H1 (cell line): ENCODE measurements at regions not wholly inside any gene's neighbourhood (a gene's known extent, or its start where the extent isn't known, plus 50 kb on each side); places are given as distances from the start of the nearest gene placed in this dataset.
"Not testable (repeated sequence)": the region's sequence is repeated elsewhere in the genome, so short reads cannot be mapped to it uniquely, and the experiment has no call there.

Experiments
- CTCF ChIA-PET: fragments of 300-600 bp; sonication (Branson Sonifier 250); formaldehyde crosslinking; loops from one replicate; lab custom pipeline; 2021; ENCODE audit not compliant: partially characterized antibody; lab: Charles Lee
- POLR2A ChIA-PET: fragments of 300-600 bp; sonication (Branson Sonifier 250); formaldehyde crosslinking; loops from one replicate; lab custom pipeline; 2021; ENCODE audit warnings: inconsistent platforms; ENCODE audit not compliant: partially characterized antibody; lab: Charles Lee
- DNase-seq, 2 experiments: peaks; one replicate each; pipeline versions ENCODE4 v3.0.0 to v3.0.0-alpha.2; 2010 to 2022; ENCODE audit warnings: low spot score in 2 of 2, low read depth in 1 of 2, mixed read lengths in 1 of 2
- FAIRE-seq: peaks from 2 replicates; lab custom pipeline; 2011; peaks lifted over from hg19 to GRCh38; lab: Jason Lieb, UNC
- H2AFZ ChIP-seq: 2 replicates; pipeline ENCODE4 v1.8.1; 2012; ENCODE audit warnings: low read length, inconsistent platforms
- H2AK5ac ChIP-seq: 2 replicates; pipeline ENCODE4 v1.6.1; 2013; ENCODE audit warnings: low read depth, low read length
- H2BK120ac ChIP-seq: replicated peaks from 2 replicates; pipeline ENCODE3; 2013; ENCODE audit warnings: low read depth, low read length, inconsistent platforms
- H2BK12ac ChIP-seq: 2 replicates; pipeline ENCODE4 v1.6.1; 2013; ENCODE audit warnings: low read depth, low read length
- H2BK15ac ChIP-seq: 2 replicates; pipeline ENCODE4 v1.6.1; 2013; ENCODE audit warnings: low read length
- H2BK20ac ChIP-seq: 2 replicates; pipeline ENCODE4 v1.6.1; 2013; ENCODE audit warnings: low read length
- H2BK5ac ChIP-seq: 2 replicates; pipeline ENCODE4 v1.6.1; 2013; ENCODE audit warnings: low read depth, low read length
- H3K14ac ChIP-seq: 2 replicates; pipeline ENCODE4 v1.6.1; 2013; ENCODE audit warnings: inconsistent platforms; ENCODE audit not compliant: insufficient read length
- H3K18ac ChIP-seq: 2 replicates; pipeline ENCODE4 v1.6.1; 2013; ENCODE audit warnings: low read length; ENCODE audit errors: extremely low read depth
- H3K23ac ChIP-seq: 2 replicates; pipeline ENCODE4 v1.6.1; 2013; ENCODE audit warnings: inconsistent platforms; ENCODE audit not compliant: insufficient read length
- H3K23me2 ChIP-seq: 2 replicates; pipeline ENCODE4 v1.6.1; 2013; ENCODE audit warnings: low read depth, low read length
- H3K27ac ChIP-seq: 2 replicates; pipeline ENCODE4 v1.6.1; 2011; ENCODE audit warnings: low read depth, low read length, inconsistent platforms
- H3K27me3 ChIP-seq, 4 experiments: replicated peaks in 1 of 4; 1 replicate in 1 of 4; 2 replicates in 3 of 4; pipeline versions ENCODE4 v1.6.1 to v1.8.1; 2011 to 2013; ENCODE audit warnings: low read length in 3 of 4, mild to moderate bottlenecking in 3 of 4, inconsistent platforms in 2 of 4, mixed read lengths in 2 of 4, moderate library complexity in 1 of 4; ENCODE audit not compliant: control insufficient read depth in 3 of 4, insufficient read depth in 3 of 4; ENCODE audit errors: extremely low read depth in 1 of 4
- H3K36me3 ChIP-seq, 4 experiments: 2 replicates each; pipeline versions ENCODE4 v1.6.1 to v1.8.1; 2011 to 2013; ENCODE audit warnings: mild to moderate bottlenecking in 4 of 4, low read length in 3 of 4, moderate library complexity in 2 of 4, control low read depth in 1 of 4, inconsistent platforms in 1 of 4; ENCODE audit not compliant: insufficient read depth in 4 of 4, control insufficient read depth in 2 of 4
- H3K4ac ChIP-seq: replicated peaks from 2 replicates; pipeline ENCODE3; 2013; ENCODE audit warnings: low read length, low read depth, mixed read lengths, inconsistent platforms; ENCODE audit not compliant: insufficient read length
- H3K4me1 ChIP-seq, 4 experiments: replicated peaks in 1 of 4; 1 replicate in 1 of 4; 2 replicates in 3 of 4; pipeline versions ENCODE4 v1.6.1 to v1.8.1; 2011 to 2013; ENCODE audit warnings: low read length in 3 of 4, inconsistent platforms in 2 of 4, mixed read lengths in 1 of 4; ENCODE audit not compliant: insufficient read depth in 4 of 4, control insufficient read depth in 3 of 4
- H3K4me2 ChIP-seq, 2 experiments: 2 replicates each; pipeline versions ENCODE4 v1.6.1 to v1.8.1; 2011 to 2013; ENCODE audit warnings: low read depth in 2 of 2, low read length in 2 of 2, control low read depth in 1 of 2, inconsistent platforms in 1 of 2, mild to moderate bottlenecking in 1 of 2; ENCODE audit not compliant: insufficient read depth in 1 of 2
- H3K4me3 ChIP-seq, 4 experiments: fragments of 200-600, 300-600 bp in 1 of 4; sonication (generic), shearing (Covaris generic), sonication (Bioruptor Twin) in 1 of 4; 2 replicates each; pipeline versions ENCODE4 v1.5.1 to v1.8.1; 2011 to 2016; ENCODE audit warnings: low read length in 4 of 4, low read depth in 3 of 4, control low read depth in 2 of 4, inconsistent platforms in 2 of 4, mild to moderate bottlenecking in 2 of 4, mixed read lengths in 1 of 4, moderate library complexity in 1 of 4; ENCODE audit not compliant: insufficient read depth in 2 of 4; ENCODE audit errors: extremely low read depth in 1 of 4
- H3K56ac ChIP-seq: replicated peaks from 2 replicates; pipeline ENCODE3; 2013; ENCODE audit warnings: low read depth, mild to moderate bottlenecking, mixed read lengths, low read length, inconsistent platforms; ENCODE audit not compliant: insufficient read length
- H3K79me1 ChIP-seq: 2 replicates; pipeline ENCODE4 v1.6.1; 2013; ENCODE audit warnings: low read depth, low read length, control low read depth
- H3K79me2 ChIP-seq, 2 experiments: 2 replicates each; pipeline versions ENCODE4 v1.6.1 to v1.8.1; 2012 to 2013; ENCODE audit warnings: low read length in 2 of 2, mild to moderate bottlenecking in 2 of 2, inconsistent platforms in 1 of 2; ENCODE audit not compliant: insufficient read depth in 2 of 2, control insufficient read depth in 1 of 2
- H3K9ac ChIP-seq, 4 experiments: replicated peaks in 1 of 4; 1 replicate in 1 of 4; 2 replicates in 3 of 4; pipeline versions ENCODE4 v1.6.1 to v1.8.1; 2011 to 2013; ENCODE audit warnings: low read depth in 3 of 4, low read length in 3 of 4, control low read depth in 2 of 4, mild to moderate bottlenecking in 2 of 4, moderate library complexity in 2 of 4, inconsistent platforms in 1 of 4; ENCODE audit errors: extremely low read depth in 1 of 4
- H3K9me3 ChIP-seq, 2 experiments: 2 replicates each; pipeline versions ENCODE4 v1.6.1 to v1.8.1; 2012 to 2013; ENCODE audit warnings: mild to moderate bottlenecking in 2 of 2, moderate library complexity in 2 of 2, control low read depth in 1 of 2, inconsistent platforms in 1 of 2, low read depth in 1 of 2, low read length in 1 of 2, mixed read lengths in 1 of 2; ENCODE audit not compliant: insufficient read depth in 2 of 2
- H4K20me1 ChIP-seq, 2 experiments: replicated peaks in 1 of 2; 2 replicates each; pipeline versions ENCODE3 to v1.8.1; 2011 to 2013; ENCODE audit warnings: inconsistent platforms in 2 of 2, low read length in 2 of 2, mild to moderate bottlenecking in 1 of 2; ENCODE audit not compliant: insufficient read depth in 2 of 2, control insufficient read depth in 1 of 2
- H4K5ac ChIP-seq: 2 replicates; pipeline ENCODE4 v1.6.1; 2013; ENCODE audit warnings: low read length, low read depth, mixed read lengths, inconsistent platforms; ENCODE audit not compliant: insufficient read length
- H4K8ac ChIP-seq: 2 replicates; pipeline ENCODE4 v1.8.0; 2013; ENCODE audit warnings: mild to moderate bottlenecking, moderate library complexity, low read length, inconsistent platforms; ENCODE audit not compliant: insufficient read depth; ENCODE audit errors: extremely low read depth
- H4K91ac ChIP-seq: replicated peaks from 2 replicates; pipeline ENCODE3; 2013; ENCODE audit warnings: low read length, mixed read lengths, inconsistent platforms; ENCODE audit not compliant: insufficient read length
- WGBS, 2 experiments: shearing (Covaris generic) in 1 of 2; methylation state at CpG; one replicate each; pipeline versions ENCODE4 v1.1.6 to v1.1.7; 2013 to 2015; ENCODE audit warnings: low lambda C conversion rate in 2 of 2, mixed read lengths in 2 of 2, inconsistent platforms in 1 of 2, low coverage in 1 of 2, missing lambda C conversion rate in 1 of 2; ENCODE audit not compliant: insufficient replicate concordance in 2 of 2, insufficient coverage in 1 of 2, insufficient read length in 1 of 2; ENCODE audit errors: extremely low coverage in 1 of 2, missing lambda C conversion rate in 1 of 2; 5-methylcytosine and 5-hydroxymethylcytosine counted together

- H3K36me3 ChIP-seq, H3K23me2 ChIP-seq, H3K79me1 ChIP-seq, DNase-seq, H3K14ac ChIP-seq, H3K18ac ChIP-seq, H2AK5ac ChIP-seq, H3K56ac ChIP-seq, H3K27me3 ChIP-seq, H2BK15ac ChIP-seq, H3K4me1 ChIP-seq, H2BK20ac ChIP-seq, CTCF ChIA-PET, H4K5ac ChIP-seq, H3K9me3 ChIP-seq, H2BK5ac ChIP-seq, H3K23ac ChIP-seq, H3K79me2 ChIP-seq, H2AFZ ChIP-seq, H4K8ac ChIP-seq, H3K4me3 ChIP-seq, H4K20me1 ChIP-seq, H3K9ac ChIP-seq, H4K91ac ChIP-seq, H3K4me2 ChIP-seq, H2BK12ac ChIP-seq, POLR2A ChIA-PET, H2BK120ac ChIP-seq, H3K4ac ChIP-seq, H3K27ac ChIP-seq: not testable (repeated sequence)
- peak; percentile 48 for FAIRE-seq
- WGBS, 2 experiments: no CpG with 5 or more reads among the region's 1 CpG
Measured at GRCh38 chrY:18686027-18686426, 87.5 kb downstream of the HSFY2 start.

- H3K27me3 ChIP-seq, H3K9me3 ChIP-seq, H3K79me1 ChIP-seq, H2BK5ac ChIP-seq, H3K36me3 ChIP-seq, H4K8ac ChIP-seq, DNase-seq, CTCF ChIA-PET, FAIRE-seq, H3K4ac ChIP-seq, H2AK5ac ChIP-seq, H4K91ac ChIP-seq, POLR2A ChIA-PET, H2BK15ac ChIP-seq, H3K14ac ChIP-seq, H3K23ac ChIP-seq, H3K18ac ChIP-seq, H2BK120ac ChIP-seq, H3K4me2 ChIP-seq, H2BK20ac ChIP-seq, H2AFZ ChIP-seq, H3K4me1 ChIP-seq, H2BK12ac ChIP-seq, H3K4me3 ChIP-seq, H4K5ac ChIP-seq, H3K56ac ChIP-seq, H3K23me2 ChIP-seq, H3K27ac ChIP-seq, H3K9ac ChIP-seq, H3K79me2 ChIP-seq, H4K20me1 ChIP-seq: not testable (repeated sequence)
- no CpG with 5 or more reads among the region's 6 CpGs for WGBS, 2 experiments
Measured at GRCh38 chrY:18688362-18688761, 85.2 kb downstream of the HSFY2 start.
